GM12878 (cell line): ENCODE measurements at regions not wholly inside any gene's neighbourhood (a gene's known extent, or its start where the extent isn't known, plus 50 kb on each side); places are given as distances from the start of the nearest gene placed in this dataset.

Source experiments
- ATAC-seq: fragments of 200-7000 bp; cut with Tn5 transposase; 3 replicates; pipeline ENCODE4 v1.9.1; 2020; ENCODE audit warnings: mild to moderate bottlenecking, moderate library complexity
- BruUV-seq: library from RNA; stranded (reverse); fragments of 400-500 nt; replicated peaks from 2 replicates; lab custom pipeline; 2021; lab: Mats Ljungman, UMichigan
- CTCF ChIA-PET: fragments of 300-600 bp; sonication (Branson Sonifier 250); formaldehyde crosslinking; extraction: SDS; loops from one replicate; lab custom pipeline; 2021; ENCODE audit warnings: inconsistent platforms; lab: Yijun Ruan, JAX
- POLR2A ChIA-PET: fragments of 350-600 bp; formaldehyde crosslinking; extraction: SDS; loops from one replicate; lab custom pipeline; 2021; ENCODE audit warnings: inconsistent platforms; lab: Charles Lee
- RAD21 ChIA-PET: fragments of 300-600 bp; sonication (Branson Sonifier 250); formaldehyde crosslinking; loops from one replicate; lab custom pipeline; 2023; ENCODE audit warnings: antibody characterized with exemption; ENCODE audit not compliant: unreplicated experiment; lab: Charles Lee
- SMC1A ChIA-PET: fragments of 300-600 bp; sonication (Branson Sonifier 250); formaldehyde crosslinking; loops from one replicate; lab custom pipeline; 2023; ENCODE audit not compliant: unreplicated experiment, uncharacterized antibody; lab: Charles Lee
- DNase-seq: peaks from one replicate; pipeline ENCODE4 v3.0.0-alpha.2; 2011; ENCODE audit warnings: low read depth, low spot score
- FAIRE-seq: peaks from 3 replicates; lab custom pipeline; 2011; peaks lifted over from hg19 to GRCh38; lab: Jason Lieb, UNC
- H2AFZ ChIP-seq: 2 replicates; pipeline ENCODE4 v1.6.0; 2011; ENCODE audit warnings: low read depth, low read length, control low read depth; ENCODE audit not compliant: control insufficient read depth
- H3K27ac ChIP-seq: 2 replicates; pipeline ENCODE4 v1.5.1; 2011; ENCODE audit warnings: control low read depth; ENCODE audit not compliant: control insufficient read depth, insufficient read depth
- H3K27me3 ChIP-seq, 2 experiments: replicated peaks in 1 of 2; 2 replicates each; pipeline versions ENCODE4 v1.6.0 to v1.6.1; 2011; ENCODE audit warnings: low read length in 1 of 2; ENCODE audit not compliant: control insufficient read depth in 2 of 2, insufficient read depth in 2 of 2
- H3K36me3 ChIP-seq, 2 experiments: 2 replicates each; pipeline ENCODE4 v1.5.1; 2011; ENCODE audit warnings: low read length in 1 of 2; ENCODE audit not compliant: control insufficient read depth in 2 of 2, insufficient read depth in 2 of 2
- H3K4me1 ChIP-seq: 2 replicates; pipeline ENCODE4 v1.6.1; 2011; ENCODE audit warnings: mild to moderate bottlenecking, low read length, moderate library complexity, mixed read lengths; ENCODE audit not compliant: control insufficient read depth, insufficient read depth
- H3K4me2 ChIP-seq: 2 replicates; pipeline ENCODE4 v1.6.0; 2011; ENCODE audit warnings: control low read depth; ENCODE audit not compliant: control insufficient read depth, insufficient read depth
- H3K4me3 ChIP-seq: fragments of 200-600 bp; sonication (generic); 2 replicates; pipeline ENCODE4 v1.5.1; 2016
- H3K79me2 ChIP-seq: 2 replicates; pipeline ENCODE4 v1.6.0; 2011; ENCODE audit warnings: low read length; ENCODE audit not compliant: control insufficient read depth, insufficient read depth
- H3K9ac ChIP-seq: 2 replicates; pipeline ENCODE4 v1.8.0; 2011; ENCODE audit warnings: low read length, control low read depth, mixed read lengths; ENCODE audit not compliant: control insufficient read depth, insufficient read depth
- H3K9me3 ChIP-seq: replicated peaks from 3 replicates; pipeline ENCODE4 v1.5.1; 2011; ENCODE audit warnings: mild to moderate bottlenecking, low read length; ENCODE audit not compliant: control insufficient read depth, insufficient read depth
- H4K20me1 ChIP-seq: 2 replicates; pipeline ENCODE4 v1.6.0; 2011; ENCODE audit not compliant: control insufficient read depth, insufficient read depth
- BACH1 ChIP-seq: fragments of 450-650 bp; IDR thresholded peaks from 2 replicates; pipeline ENCODE4 v1.6.1; 2017; ENCODE audit warnings: mild to moderate bottlenecking, borderline replicate concordance
- BHLHE40 ChIP-seq, 2 experiments: fragments of 450-650 bp in 1 of 2; IDR thresholded peaks; 2 replicates each; pipeline ENCODE4 v1.6.1; 2011 to 2017; ENCODE audit warnings: low read depth in 2 of 2, borderline replicate concordance in 1 of 2, improper control_type of control experiment in 1 of 2, low read length in 1 of 2, mild to moderate bottlenecking in 1 of 2
- BMI1 ChIP-seq: fragments of 450-650 bp; IDR thresholded peaks from 2 replicates; pipeline ENCODE4 v1.6.1; 2016; ENCODE audit warnings: mild to moderate bottlenecking, moderate library complexity, borderline replicate concordance
- CBFB ChIP-seq: IDR thresholded peaks from 2 replicates; pipeline ENCODE4 v1.6.1; 2016; ENCODE audit warnings: antibody characterized with exemption, low read depth
- ELK1 ChIP-seq: IDR thresholded peaks from 2 replicates; pipeline ENCODE4 v1.6.1; 2012; ENCODE audit warnings: low read depth, low read length, improper control_type of control experiment
- HDAC6 ChIP-seq: fragments of 200-600 bp; sonication (generic); IDR thresholded peaks from one replicate; pipeline ENCODE4 v1.8.0; 2017; ENCODE audit warnings: antibody characterized with exemption; ENCODE audit not compliant: unreplicated experiment
- NKRF ChIP-seq: fragments of 450-650 bp; conservative IDR thresholded peaks from 2 replicates; pipeline ENCODE4 v1.6.1; 2017; ENCODE audit warnings: mild to moderate bottlenecking, moderate library complexity
- RELB ChIP-seq: fragments of 450-650 bp; IDR thresholded peaks from 2 replicates; pipeline ENCODE4 v1.6.1; 2017; ENCODE audit warnings: low read depth, mild to moderate bottlenecking, moderate library complexity
- RFX5 ChIP-seq: IDR thresholded peaks from 2 replicates; pipeline ENCODE4 v1.6.1; 2011; ENCODE audit warnings: low read depth, low read length, improper control_type of control experiment
- SIN3A ChIP-seq: IDR thresholded peaks from 2 replicates; pipeline ENCODE4 v1.6.1; 2012; ENCODE audit warnings: low read depth, low read length, improper control_type of control experiment
- ZBTB11 ChIP-seq: fragments of 450-650 bp; formaldehyde crosslinking; IDR thresholded peaks from 2 replicates; pipeline ENCODE4 v1.5.0; 2022; ENCODE audit warnings: mild to moderate bottlenecking, missing genetic modification characterization
- ZNF217 ChIP-seq: fragments of 450-650 bp; IDR thresholded peaks from 2 replicates; pipeline ENCODE4 v1.6.1; 2017; ENCODE audit warnings: antibody characterized with exemption, mild to moderate bottlenecking
- ZNF24 ChIP-seq: fragments of 450-650 bp; IDR thresholded peaks from 2 replicates; pipeline ENCODE4 v1.6.1; 2017; ENCODE audit warnings: antibody characterized with exemption, mild to moderate bottlenecking
- WGBS: methylation state at CpG from one replicate; pipeline ENCODE4 v1.1.6; 2016; ENCODE audit warnings: low lambda C conversion rate; ENCODE audit not compliant: insufficient replicate concordance, insufficient coverage; ENCODE audit errors: missing lambda C conversion rate; 5-methylcytosine and 5-hydroxymethylcytosine counted together
- in situ Hi-C: fragments of 300-500 bp; cut with MboI; formaldehyde crosslinking; loops from 9 replicates; pipeline ENCODE4 v1.14.3; 2018; ENCODE audit warnings: mixed read lengths
- intact Hi-C: fragments of 100-400 bp; cut with micrococcal nuclease; formaldehyde crosslinking; loops from one replicate; pipeline ENCODE4 v1.14.2; 2022; ENCODE audit not compliant: unreplicated experiment
- TF ChIP-seq, protein P1 (sequence below): IDR thresholded peaks from 2 replicates; pipeline ENCODE4 v1.6.1; 2012; ENCODE audit warnings: low read length, inconsistent platforms

DNA sequence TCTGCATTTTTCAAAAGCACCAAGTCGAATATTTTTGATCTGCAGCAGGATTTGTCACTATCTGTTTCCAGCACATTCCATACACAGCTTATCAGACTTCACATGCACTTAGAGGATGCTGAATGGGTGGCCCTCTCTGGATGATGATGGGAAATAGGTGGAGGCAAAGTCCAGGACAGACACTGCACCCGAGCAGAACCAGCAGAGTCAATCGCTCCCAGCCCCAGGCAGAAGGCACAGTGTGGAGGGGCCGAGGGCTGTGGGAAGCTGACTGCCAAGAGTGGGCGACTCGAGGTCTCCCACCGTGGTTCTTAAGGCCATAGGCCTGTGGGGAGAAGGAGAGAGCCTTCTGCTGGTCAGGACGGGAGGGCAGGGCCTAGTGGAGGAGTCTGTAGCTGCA lies 490.2 kb upstream of the MGMT start (continued):
- no peak for TF ChIP-seq ZBTB11 (CRISPR knock-in tag)

GRCh38 chr10:128978211-128978610 lies 488.8 kb upstream of the MGMT start:
- DNase-seq, result no peak
- CTCF ChIA-PET, result no interaction called here
- Histone ChIP-seq H3K9ac (no peak overlapping the region), H3K36me3 (no peaks in the 10 kb centered on the region), H3K4me3 (no peak overlapping the region), H2AFZ (no peak overlapping the region), H3K79me2 (no peaks in the 10 kb centered on the region), H3K9me3 (no peaks in the 10 kb centered on the region), H3K27me3 (no peaks in the 10 kb centered on the region), H3K4me1 (no peaks in the 10 kb centered on the region), H3K4me2 (no peak overlapping the region), H4K20me1 (no peaks in the 10 kb centered on the region), H3K27ac (no peak overlapping the region)
- BruUV-seq, result no TSS peak
- no peak for FAIRE-seq
- intact Hi-C loops (no loop called here), in situ Hi-C loops (no loop called here)
- RAD21 ChIA-PET, result no interaction called here
- no peak for ATAC-seq
- SMC1A ChIA-PET, result no interaction called here
- 26% methylated on average over 9 of the region's 10 CpGs for WGBS
- POLR2A ChIA-PET, result no interaction called here
- TF ChIP-seq BACH1 (no peak), HDAC6 (no peak), RFX5 (no peak), ELK1 (no peak), BHLHE40 (IDR thresholded peaks at IDR 0.05; ENCODE audit: borderline replicate concordance in 1 of 2, low read depth in 2 of 2, low read length in 1 of 2) (no peak), BMI1 (no peak), NKRF (no peak), CBFB (no peak), RELB (no peak), ZNF217 (no peak), ZNF24 (no peak), SIN3A (no peak)
- TF ChIP-seq, protein P1, sequence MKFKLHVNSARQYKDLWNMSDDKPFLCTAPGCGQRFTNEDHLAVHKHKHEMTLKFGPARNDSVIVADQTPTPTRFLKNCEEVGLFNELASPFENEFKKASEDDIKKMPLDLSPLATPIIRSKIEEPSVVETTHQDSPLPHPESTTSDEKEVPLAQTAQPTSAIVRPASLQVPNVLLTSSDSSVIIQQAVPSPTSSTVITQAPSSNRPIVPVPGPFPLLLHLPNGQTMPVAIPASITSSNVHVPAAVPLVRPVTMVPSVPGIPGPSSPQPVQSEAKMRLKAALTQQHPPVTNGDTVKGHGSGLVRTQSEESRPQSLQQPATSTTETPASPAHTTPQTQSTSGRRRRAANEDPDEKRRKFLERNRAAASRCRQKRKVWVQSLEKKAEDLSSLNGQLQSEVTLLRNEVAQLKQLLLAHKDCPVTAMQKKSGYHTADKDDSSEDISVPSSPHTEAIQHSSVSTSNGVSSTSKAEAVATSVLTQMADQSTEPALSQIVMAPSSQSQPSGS, result no peak
